ENCODE measurements at regions not wholly inside any gene's neighbourhood (a gene's known extent, or its start where the extent isn't known, plus 50 kb on each side); places are given as distances from the start of the nearest gene placed in this dataset.
A peak's percentile ranks its signal among the peaks of the same experiment; 100 is the strongest.

DNA sequence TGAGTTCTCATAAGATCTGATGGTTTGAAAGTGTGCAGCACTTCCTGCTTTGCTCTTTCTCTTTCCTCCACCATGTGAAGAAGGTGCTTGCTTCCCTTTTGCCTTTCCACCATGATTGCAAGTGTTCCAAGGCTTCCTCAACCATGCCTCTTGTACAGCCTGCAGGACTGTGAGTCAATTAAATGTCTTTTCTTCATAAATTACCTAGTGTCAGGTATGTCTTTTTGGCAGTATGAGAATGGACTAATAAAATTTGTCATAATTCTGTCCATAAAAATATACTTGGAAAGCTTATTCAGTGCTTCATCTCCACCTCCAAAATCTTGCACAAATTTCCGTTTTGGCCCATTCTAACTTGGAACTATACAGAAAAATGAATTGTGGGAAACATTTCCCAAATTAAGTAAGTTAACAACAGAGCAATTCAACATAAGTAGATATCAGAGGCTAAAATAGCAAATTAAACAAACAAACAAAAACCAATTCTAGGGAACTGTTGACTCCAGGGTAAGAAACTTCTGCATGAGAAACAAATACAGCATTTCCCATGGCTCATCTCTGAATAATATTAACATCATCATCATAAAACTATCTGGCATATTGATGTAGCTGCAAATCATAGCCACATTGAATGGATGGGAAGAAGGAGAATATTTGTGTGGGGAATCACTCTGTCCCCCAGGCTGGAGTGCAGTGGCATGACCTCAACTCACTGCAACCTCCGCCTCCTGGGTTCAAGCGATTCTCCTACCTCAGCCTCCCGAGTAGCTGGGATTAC, 459.5 kb upstream of the FAR2 start:
- no peaks in the 10 kb centered on the region for H3K27me3 ChIP-seq (ENCODE audit: control insufficient read depth, insufficient read depth, low read length)
- H3K36me3 ChIP-seq (ENCODE audit: control insufficient read depth, insufficient read depth, low read length), result no peaks in the 10 kb centered on the region
- no peak for FAIRE-seq
- no peak for TF ChIP-seq CTCF (IDR thresholded peaks at IDR 0.05; ENCODE audit: insufficient read depth, low read length, severe bottlenecking)
- no peak overlapping the region for H3K4me3 ChIP-seq (ENCODE audit: low read depth, low read length)
- DNase-seq (ENCODE audit: low read depth), result no peak

DNA sequence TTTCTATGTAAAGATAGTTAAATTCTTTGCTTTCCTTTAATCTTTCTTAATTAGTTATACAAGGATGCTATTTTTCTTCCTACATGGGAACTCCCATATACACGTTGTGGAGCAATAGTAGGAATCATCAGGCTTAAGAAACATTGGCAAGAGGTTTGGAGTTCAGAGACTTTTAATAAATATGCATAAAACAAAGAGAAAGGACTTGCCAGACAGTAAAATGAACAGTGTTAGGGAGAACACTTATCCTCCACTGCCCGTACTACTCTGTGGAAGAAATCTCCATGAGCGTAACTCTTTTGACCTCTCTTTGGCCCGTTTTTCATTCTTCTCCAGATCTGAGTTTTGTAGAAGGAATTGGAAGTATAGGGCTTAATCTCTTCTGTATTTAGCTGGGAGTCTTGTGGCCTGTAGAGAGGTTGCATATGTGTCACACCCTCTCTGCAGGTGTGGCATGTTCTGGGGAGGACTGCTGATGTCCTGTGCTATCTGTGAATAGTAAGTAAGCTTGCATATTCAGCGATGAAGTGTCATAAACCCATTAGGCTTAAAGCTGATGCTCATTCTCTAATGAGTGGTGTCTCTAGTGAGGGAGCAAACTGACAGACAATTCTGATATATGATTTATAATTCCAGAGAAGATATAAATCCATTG, 455.4 kb upstream of the FAR2 start:
- H3K36me3 ChIP-seq (ENCODE audit: control insufficient read depth, insufficient read depth, low read length), result no peaks in the 10 kb centered on the region
- DNase-seq (ENCODE audit: low read depth), result no peak
- TF ChIP-seq CTCF (IDR thresholded peaks at IDR 0.05; ENCODE audit: insufficient read depth, low read length, severe bottlenecking), result no peak
- no peaks in the 10 kb centered on the region for H3K27me3 ChIP-seq (ENCODE audit: control insufficient read depth, insufficient read depth, low read length)
- FAIRE-seq, result peak; percentile 64
- H3K4me3 ChIP-seq (ENCODE audit: low read depth, low read length), result no peak overlapping the region

DNA sequence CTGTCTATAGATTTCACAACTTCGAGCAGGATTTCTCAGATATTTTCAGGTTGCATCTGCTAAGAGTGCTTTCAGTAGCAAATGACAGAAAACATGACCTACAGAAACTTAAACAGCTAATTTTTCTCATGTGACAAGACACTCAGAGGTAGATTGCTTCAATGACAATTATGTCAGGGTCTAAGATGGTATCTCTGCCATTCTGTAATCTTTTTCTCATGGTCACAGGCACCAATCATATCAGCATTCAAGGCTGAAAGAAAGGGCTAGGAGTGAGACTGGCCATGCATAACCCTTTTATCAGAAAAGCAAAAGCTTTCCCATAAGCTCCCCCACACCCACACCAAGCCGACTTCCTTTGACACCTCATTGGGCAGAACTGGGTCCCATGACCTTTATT, 450.5 kb upstream of the FAR2 start:
- FAIRE-seq, result no peak
- DNase-seq (ENCODE audit: low read depth), result no peak
- Histone ChIP-seq H3K36me3 (ENCODE audit: control insufficient read depth, insufficient read depth, low read length) (no peaks in the 10 kb centered on the region), H3K27me3 (ENCODE audit: control insufficient read depth, insufficient read depth, low read length) (no peaks in the 10 kb centered on the region), H3K4me3 (ENCODE audit: low read depth, low read length) (no peak overlapping the region)
- no peak for TF ChIP-seq CTCF (IDR thresholded peaks at IDR 0.05; ENCODE audit: insufficient read depth, low read length, severe bottlenecking)

- no peak for DNase-seq (ENCODE audit: low read depth)
- Histone ChIP-seq H3K4me3 (ENCODE audit: low read depth, low read length) (no peak overlapping the region), H3K36me3 (ENCODE audit: control insufficient read depth, insufficient read depth, low read length) (no peaks in the 10 kb centered on the region), H3K27me3 (ENCODE audit: control insufficient read depth, insufficient read depth, low read length) (no peaks in the 10 kb centered on the region)
- no peak for FAIRE-seq
- TF ChIP-seq CTCF (IDR thresholded peaks at IDR 0.05; ENCODE audit: insufficient read depth, low read length, severe bottlenecking), result no peak
Measured at GRCh38 chr12:28699029-28699428, 450.0 kb upstream of the FAR2 start.

- FAIRE-seq (no peak), DNase-seq (ENCODE audit: low read depth) (no peak)
- TF ChIP-seq CTCF (IDR thresholded peaks at IDR 0.05; ENCODE audit: insufficient read depth, low read length, severe bottlenecking), result no peak
- H3K27me3 ChIP-seq (ENCODE audit: control insufficient read depth, insufficient read depth, low read length), result no peaks in the 10 kb centered on the region
- no peak overlapping the region for H3K4me3 ChIP-seq (ENCODE audit: low read depth, low read length)
- no peaks in the 10 kb centered on the region for H3K36me3 ChIP-seq (ENCODE audit: control insufficient read depth, insufficient read depth, low read length)
Measured at GRCh38 chr12:28700161-28700560, 448.9 kb upstream of the FAR2 start.

Data from bronchial epithelial cell (primary cell).